ENCODE measurements at regions not wholly inside any gene's neighbourhood (a gene's known extent, or its start where the extent isn't known, plus 50 kb on each side); places are given as distances from the start of the nearest gene placed in this dataset.

DNA sequence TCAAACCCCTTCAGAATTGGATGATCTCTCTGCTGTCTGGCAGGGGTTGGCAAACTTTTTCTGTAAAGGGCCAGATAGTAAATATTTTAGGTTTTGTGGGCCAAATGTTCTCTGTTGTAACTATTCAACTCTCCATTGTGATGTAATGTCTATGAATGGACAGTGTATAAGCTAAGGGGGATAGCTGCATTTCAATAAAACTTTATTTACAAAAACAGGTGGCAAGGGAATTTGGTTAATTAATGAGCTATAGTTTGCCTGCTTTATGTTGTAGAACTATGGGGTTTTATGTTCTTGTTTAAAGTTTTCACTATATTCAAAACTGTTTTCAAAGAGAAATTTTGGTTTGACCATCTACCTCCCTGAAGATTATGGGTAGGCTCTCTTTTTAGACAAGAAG, 182.1 kb upstream of the CITED2 start:
- TF ChIP-seq SMARCC2 (IDR thresholded peaks at IDR 0.05; ENCODE audit: low read depth) (no peak), GABPB1 (CRISPR knock-in tag; IDR thresholded peaks at IDR 0.05) (no peak)

All from K562 (cell line).